Inflammatory macrophage (primary cell): ENCODE measurements at regions not wholly inside any gene's neighbourhood (a gene's known extent, or its start where the extent isn't known, plus 50 kb on each side); places are given as distances from the start of the nearest gene placed in this dataset.
"Not testable (repeated sequence)": the region's sequence is repeated elsewhere in the genome, so short reads cannot be mapped to it uniquely, and the experiment has no call there.

Experiments
- DNase-seq, 2 donors: peaks; one replicate each; pipeline ENCODE4 v3.0.0-alpha.2; 2020 to 2022

- no peak for DNase-seq
Observed at GRCh38 chr4:116664198-116664597, 421.2 kb downstream of the TRAM1L1 start.

GRCh38 chr4:116639070-116639577, 446.3 kb downstream of the TRAM1L1 start:
- no peak for DNase-seq

- DNase-seq: no peak
Observed at GRCh38 chr4:116638592-116638991, 446.8 kb downstream of the TRAM1L1 start.

- no peak for DNase-seq
Observed at GRCh38 chr4:116636917-116637316, 448.5 kb downstream of the TRAM1L1 start.

GRCh38 chr4:116632269-116632668, 453.1 kb downstream of the TRAM1L1 start:
- DNase-seq: no peak

GRCh38 chr4:116628598-116628997, 456.8 kb downstream of the TRAM1L1 start:
- no peak for DNase-seq

- DNase-seq: no peak
Observed at GRCh38 chr4:116627545-116627944, 457.8 kb downstream of the TRAM1L1 start.

GRCh38 chr4:116619508-116619907, 465.9 kb downstream of the TRAM1L1 start:
- not testable (repeated sequence) for DNase-seq

- DNase-seq: no peak
Observed at GRCh38 chr4:116618638-116619037, 466.7 kb downstream of the TRAM1L1 start.

GRCh38 chr4:116603096-116603495, 482.3 kb downstream of the TRAM1L1 start:
- no peak for DNase-seq

- no peak for DNase-seq
Observed at GRCh38 chr4:116599859-116600258, 485.5 kb downstream of the TRAM1L1 start.

- DNase-seq: no peak
Observed at GRCh38 chr4:116598980-116599789, 486.2 kb downstream of the TRAM1L1 start.

GRCh38 chr4:116598155-116598979, 487.0 kb downstream of the TRAM1L1 start:
- no peak for DNase-seq

GRCh38 chr4:116590648-116591047, 494.7 kb downstream of the TRAM1L1 start:
- no peak for DNase-seq

GRCh38 chr4:116588783-116589182, 496.6 kb downstream of the TRAM1L1 start:
- DNase-seq: no peak

- DNase-seq: no peak
Observed at GRCh38 chr4:116585246-116585645, 500.1 kb downstream of the TRAM1L1 start.

- DNase-seq: no peak
Observed at GRCh38 chr4:116577321-116577720, 508.1 kb downstream of the TRAM1L1 start.

GRCh38 chr4:116573540-116573939, 511.8 kb downstream of the TRAM1L1 start:
- no peak for DNase-seq

GRCh38 chr4:116561768-116562167, 523.6 kb downstream of the TRAM1L1 start:
- DNase-seq: no peak

- no peak for DNase-seq
Observed at GRCh38 chr4:116551806-116552205, 533.6 kb downstream of the TRAM1L1 start.

- no peak for DNase-seq
Observed at GRCh38 chr4:116547632-116548031, 537.7 kb downstream of the TRAM1L1 start.

GRCh38 chr4:116546759-116547158, 538.6 kb downstream of the TRAM1L1 start:
- no peak for DNase-seq

- DNase-seq: no peak
Observed at GRCh38 chr4:116544946-116545345, 540.4 kb downstream of the TRAM1L1 start.

- no peak for DNase-seq
Observed at GRCh38 chr4:116539744-116540143, 545.6 kb downstream of the TRAM1L1 start.
